ENCODE measurements at regions not wholly inside any gene's neighbourhood (a gene's known extent, or its start where the extent isn't known, plus 50 kb on each side); places are given as distances from the start of the nearest gene placed in this dataset.

DNA sequence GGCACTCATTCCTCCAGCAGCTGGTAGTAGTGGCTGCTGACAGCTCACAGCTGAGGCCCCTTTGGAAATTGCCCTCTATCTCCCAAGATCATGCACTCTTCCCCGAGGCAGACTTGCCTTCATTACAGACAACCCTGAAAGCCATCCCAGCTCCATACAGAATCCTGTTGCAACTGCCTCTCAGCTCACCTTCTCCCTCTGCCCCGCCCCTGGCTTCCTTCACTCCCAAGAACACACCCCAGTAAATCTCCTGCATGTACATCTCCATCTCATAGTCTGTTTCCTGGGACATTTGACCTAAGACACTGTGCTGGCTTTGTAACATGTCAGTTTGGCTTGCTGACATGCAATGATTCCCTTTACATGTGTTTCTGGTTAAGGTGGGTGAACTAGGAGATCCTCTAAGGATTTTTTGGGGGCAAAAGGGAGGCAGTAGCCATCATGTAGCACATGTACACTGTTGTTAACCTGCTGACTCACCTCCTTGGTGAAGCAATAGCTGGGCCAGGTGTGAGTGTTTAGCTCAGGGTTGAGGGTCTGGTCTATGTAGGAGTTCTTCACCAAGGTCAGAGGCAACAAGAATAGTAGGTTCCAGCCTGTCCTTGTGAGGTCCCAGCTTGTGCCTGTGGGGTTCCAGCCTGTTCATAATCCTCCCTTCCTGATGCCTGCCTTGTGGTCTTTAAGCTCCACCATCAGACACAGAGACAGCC is 179.6 kb downstream of the CSNK2A3 start:
- no peak for DNase-seq

DNA sequence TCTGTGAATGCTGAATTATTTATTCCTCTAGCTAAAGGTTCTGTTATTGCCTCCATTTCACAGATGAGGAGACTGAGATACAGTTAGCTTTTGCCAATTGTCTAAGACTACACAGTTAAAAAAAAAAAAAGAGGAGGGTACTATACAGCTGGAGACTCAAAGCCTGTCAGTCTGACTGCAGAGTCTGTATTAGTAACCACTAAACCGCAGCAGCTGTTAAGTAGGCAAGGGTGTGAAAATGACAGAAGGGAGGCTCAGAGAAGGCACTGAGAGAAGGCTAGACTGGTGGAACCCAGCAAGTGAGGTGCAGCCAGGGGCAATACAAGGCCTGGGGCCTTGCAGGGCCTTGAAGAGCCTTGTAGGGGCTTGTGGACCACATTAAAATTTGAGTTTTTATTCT is 181.2 kb downstream of the CSNK2A3 start:
- no peak for DNase-seq

DNA sequence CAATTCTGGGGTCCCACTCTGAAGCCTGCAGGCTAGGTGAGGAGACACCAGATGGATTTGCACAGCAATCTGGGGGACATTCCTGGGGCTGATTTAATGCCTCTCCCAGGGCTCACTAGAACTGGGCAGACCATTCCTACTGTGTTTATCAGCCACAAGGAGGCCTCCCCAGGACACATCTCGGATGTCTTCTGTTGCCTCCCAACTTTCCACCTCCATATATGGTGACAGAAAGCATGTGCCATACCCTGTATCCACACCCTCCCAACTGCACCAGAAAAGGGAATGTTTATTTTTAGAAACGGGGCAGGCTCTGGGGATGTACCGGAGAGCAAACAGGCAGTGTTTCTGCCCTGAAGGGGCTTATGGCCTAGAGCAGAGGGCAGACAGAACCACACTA is 181.8 kb downstream of the CSNK2A3 start:
- no peak for DNase-seq

DNA sequence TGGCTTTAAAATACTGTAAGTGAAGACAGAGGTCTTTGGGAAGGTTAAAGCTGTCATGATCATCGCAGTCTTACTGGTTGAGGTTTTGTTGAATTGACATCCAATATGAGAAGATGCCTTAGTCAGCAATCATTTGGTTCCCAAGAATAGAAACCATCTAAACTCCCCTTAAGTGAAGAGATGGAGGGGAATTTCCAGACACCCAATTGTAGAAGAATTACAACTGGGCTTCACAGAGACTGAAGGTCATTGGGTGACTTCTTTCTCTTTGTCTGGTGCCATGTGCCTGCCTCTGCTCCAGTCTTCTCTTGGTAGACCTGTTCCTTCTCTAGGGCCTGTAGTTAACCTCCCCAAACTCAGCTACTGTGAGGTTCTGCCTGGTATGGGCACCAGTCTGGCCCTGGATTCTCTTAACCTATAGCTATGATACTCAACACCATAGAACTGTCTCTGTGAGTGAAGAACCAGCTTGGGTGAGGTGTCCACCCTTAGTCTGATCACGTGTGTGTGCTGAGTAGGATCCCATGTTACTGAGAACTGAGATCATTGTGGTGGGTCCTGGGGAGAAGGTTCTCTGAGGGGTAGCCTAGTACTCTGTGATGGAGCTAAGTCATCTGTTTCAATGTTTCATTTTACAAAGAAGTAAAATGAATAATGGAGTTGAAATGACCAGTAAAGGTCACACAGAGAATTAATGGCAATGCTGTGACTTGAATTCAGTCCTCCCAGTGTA is 182.5 kb downstream of the CSNK2A3 start:
- no peak for DNase-seq

DNA sequence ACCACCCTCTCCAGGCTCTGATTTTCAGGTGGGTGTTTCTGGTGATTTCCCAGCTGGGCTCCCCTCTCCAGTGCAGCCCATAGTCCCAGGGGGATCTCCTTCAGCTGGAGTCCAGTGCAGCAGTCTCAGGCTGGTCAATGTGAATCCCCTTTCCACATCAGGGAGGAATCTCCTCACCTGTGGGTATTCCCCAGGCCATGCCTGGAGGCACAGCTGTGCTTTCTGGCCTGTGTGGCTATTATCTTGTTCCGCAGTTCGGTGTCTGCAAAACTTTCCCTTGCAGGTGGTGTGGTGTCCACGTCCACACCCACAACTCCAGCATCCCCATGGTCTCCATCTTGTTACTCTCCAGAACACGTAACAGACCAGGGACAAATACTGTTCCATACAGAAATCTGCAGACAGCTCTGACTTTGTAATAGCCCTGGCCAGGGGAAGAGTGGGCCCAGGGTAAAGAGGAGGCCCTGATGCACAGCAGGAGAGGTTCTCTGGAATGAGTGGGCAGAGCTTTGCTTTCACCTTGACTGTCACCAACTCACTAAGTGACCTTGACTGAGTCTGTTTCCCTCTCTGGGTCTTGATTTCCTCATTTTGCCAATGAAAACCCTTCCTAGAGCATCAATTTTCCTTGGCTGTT is 183.2 kb downstream of the CSNK2A3 start:
- no peak for DNase-seq

DNA sequence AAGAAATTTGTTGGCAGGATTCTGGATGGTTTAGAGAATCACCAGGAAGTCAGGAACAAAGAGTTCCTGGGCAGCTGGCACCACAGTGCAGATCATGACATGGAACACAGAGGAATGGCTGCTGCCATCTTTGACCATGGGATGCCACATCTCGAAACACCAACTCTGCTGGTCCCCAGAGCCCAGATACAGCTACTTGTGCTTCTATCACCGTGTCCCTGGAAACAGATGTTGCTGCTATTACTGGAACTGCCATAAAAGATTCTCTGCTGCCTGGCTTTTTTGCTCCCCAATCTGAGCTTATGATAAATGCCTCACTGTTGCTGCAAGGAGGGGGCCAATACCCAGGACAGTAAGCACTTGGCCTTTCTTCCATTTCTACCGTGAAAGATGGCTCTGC is 185.2 kb downstream of the CSNK2A3 start:
- DNase-seq, result no peak

DNA sequence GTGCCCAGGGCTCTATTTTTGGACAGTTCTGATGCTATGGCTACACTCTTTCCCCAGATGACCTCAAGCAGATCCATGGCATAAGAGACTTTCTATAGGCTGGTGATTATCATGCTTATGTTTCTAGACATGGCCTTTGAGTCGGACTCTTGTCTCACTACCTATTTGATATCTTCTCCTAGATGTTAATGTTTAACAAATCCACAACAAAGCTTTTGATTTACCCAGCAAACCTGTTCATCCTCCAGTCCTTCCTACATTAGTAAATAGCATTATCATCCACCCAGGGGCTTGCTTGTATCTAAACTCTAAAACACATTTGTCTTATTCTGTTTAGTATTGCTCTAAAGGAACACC is 188.7 kb downstream of the CSNK2A3 start:
- no peak for DNase-seq

DNA sequence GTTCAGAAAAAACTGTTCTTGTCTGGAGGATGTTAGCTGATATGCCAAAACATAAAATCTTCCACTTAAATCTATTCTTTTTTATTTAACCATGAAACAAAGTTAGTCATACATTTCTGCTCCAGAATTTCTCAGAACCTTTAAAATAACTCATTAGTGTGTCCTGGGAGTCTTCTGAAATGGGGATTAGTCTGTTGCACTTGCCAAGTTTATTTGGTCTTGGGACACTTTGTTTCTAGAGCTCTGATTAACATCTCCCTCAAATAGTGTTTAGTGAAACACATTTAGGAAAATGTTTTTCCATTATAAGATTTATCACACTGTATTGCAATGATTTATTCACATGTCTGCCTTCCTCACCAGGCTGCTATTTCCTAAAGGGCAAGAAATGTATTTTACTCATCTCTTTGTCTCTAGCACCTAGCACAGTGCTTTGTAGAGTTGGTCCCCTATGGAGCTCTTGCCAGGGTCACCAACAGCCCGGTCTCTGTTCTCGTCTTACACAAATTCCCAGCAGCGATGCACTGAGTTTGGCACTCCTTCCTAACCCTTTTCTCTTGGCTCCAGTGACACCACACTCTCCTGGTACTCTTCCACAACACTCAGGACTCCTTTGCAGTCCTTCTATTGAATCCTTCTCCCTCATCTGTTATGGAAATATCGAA is 189.2 kb downstream of the CSNK2A3 start:
- DNase-seq, result no peak

DNA sequence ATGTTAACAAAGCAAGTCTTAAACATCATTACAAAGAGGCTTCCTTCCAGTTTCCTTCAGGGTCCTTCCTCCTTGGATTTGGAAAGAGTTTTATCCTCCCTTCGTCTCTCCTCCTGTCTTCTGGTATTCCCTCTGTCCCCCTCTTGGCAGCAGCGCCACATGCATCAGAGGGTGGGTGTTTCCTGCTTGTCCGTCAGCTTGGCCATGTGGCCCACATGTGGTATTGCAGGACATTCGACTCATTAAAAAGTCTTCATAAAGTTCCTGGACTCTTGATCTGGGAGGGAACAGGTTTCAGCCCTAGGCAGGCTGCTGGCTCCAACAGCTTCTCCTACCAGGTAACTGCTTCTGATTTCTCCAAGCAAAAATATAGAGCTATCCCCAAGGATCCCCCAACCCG is 189.8 kb downstream of the CSNK2A3 start:
- DNase-seq, result no peak

DNA sequence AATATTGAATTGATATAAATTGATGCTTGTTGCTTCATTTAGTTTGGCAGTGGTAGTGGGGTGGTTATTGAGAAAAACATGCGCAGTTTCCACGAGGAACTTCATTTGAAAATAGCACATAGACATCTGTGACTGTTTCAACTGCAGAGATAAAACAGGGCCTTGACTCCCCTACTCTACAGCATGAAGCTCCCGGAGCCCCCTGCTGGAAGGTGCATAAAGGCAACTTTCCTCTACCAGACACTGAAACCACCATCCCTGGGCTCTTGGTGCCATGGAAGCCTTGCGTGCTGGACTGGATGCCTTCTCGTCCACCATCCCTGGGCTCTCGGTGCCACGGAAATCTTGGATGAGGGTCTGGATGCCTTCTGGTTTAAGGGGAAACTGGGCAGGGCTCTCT is 195.9 kb downstream of the CSNK2A3 start:
- no peak for DNase-seq

DNA sequence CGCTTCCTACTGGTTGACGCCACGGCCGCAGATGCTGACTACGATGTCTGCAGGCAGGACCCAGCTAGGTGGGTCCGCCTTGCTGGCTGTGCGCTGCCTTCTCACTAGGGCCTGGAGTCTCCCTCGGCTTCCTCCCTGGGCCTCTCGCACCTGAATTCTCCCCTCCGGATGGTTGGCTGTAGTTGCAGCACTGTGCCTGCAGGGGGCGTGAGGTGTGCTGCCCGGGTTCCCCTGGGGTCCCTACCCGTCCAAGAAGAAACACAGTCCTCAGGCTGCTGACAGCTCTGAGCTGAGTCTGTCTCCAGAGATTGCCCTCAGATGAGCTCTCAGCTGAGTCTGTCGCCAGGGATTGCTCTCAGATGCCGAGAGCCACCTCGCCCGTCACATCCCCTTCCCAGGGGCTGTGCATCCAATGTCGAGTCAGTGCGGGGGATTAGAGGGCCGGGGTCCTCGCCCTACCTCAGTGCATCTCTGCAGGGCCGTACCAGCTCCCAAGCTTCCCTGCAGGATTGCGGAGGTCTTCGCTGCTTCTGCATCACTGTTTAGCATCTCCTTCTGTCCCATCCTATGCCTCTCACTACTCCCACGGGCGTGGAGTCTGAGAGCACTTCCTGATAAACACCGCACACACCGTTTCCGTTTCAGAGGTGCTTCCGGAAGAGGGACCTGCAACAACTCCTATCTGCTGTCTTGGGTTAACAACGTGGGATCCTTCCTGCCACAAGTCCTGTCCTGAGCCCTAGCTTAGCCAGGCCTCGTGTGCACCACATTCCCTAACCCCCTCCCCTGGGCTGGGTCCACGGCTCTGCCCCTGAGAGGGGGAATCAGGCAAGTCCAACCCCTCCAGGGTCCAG is 196.9 kb downstream of the CSNK2A3 start:
- DNase-seq, result no peak

DNA sequence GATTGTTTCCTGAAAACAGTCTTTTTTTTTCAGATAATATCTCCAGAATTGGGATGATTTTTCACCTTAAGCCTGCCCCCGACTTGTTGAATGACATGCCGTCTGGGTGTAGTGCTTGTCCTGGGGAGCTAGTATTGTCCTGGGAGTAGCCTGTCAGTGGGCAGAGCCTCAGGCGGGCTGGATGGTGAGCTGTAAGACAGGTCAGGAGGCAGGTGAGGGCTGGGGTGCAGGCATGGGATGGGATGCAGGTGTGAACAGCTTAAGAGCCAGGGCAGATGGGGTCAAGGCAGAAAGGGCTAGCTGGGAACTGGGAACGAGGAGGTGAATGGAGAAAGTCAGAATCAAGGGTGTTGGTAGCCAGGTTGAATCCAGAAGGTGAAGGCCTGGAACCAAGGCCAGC is 200.2 kb downstream of the CSNK2A3 start:
- DNase-seq, result no peak

DNA sequence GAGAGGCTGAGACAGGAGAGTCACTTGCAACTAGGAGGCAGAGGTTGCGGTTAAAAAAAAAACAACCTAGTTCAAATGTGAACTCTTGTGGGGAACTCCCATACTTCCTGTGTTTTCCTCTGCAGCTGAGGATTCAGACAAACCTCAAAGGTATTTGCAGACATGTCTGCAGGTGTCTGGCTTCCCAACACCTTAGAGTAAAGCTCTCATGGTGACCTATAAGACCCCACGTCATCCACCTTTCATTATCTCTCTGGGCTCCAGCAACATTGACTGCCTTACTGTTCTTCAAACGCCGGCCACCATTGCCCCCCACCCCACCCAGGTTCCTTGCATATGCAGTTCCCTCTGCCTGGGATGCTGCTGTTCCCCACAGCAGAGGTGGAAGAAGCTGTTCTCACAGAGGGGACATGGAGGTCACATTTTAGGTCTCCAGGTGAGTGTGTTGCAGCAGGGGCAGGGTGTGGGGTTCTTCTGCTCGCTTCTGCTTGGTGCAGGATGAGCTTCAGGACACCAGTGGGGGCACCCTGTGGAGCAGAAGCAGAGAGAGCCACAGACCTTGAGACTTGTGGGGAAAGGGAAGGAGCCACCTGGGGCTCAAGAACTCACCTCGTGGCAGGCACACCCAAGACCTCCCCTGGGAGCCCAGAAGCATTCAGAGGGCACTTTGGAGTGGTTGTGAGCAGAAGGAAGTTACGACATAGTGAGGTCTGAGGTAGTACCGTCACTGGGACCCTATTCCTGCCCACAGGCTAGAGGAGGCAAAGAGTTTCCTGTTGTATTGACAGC is 203.2 kb downstream of the CSNK2A3 start:
- no peak for DNase-seq

DNA sequence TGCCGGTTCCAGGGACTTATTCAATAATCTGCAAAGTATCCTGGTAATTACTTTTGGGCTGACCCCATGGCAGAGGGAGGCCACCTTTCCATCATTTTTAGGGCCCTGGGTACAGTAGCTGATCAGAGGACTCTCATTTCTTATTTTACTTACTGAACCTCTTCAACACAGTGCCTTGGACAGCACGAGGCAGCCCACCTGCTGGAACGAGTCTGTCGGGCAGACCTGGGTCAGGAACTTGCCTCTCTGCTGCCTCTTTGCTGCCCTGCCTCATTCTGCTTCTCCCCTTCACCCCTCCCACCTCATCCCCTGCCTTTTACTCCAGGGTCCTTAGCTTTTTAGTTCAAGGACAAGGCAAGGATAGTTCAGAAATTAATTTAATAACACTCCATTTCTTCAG is 204.5 kb downstream of the CSNK2A3 start:
- DNase-seq, result no peak

DNA sequence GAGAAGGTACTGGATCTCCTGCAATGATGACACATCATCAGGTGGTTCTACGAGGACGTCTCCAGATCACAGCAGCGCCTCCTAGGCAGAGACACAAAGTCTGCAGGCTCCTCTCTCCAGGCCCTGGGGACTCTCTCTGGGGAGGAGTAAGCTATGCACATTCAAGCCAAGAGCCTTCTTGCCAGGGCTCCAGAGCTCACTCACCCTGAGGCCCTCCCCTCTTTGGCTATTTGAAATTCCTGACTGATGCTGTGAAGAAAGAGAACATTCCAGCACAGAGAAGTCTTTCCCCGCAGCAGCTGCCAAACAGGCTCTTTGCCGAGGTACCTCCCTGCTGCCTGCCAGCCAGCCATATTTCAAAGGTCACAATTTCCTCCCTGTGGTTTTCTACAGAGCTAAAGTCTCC is 204.9 kb downstream of the CSNK2A3 start:
- no peak for DNase-seq

DNA sequence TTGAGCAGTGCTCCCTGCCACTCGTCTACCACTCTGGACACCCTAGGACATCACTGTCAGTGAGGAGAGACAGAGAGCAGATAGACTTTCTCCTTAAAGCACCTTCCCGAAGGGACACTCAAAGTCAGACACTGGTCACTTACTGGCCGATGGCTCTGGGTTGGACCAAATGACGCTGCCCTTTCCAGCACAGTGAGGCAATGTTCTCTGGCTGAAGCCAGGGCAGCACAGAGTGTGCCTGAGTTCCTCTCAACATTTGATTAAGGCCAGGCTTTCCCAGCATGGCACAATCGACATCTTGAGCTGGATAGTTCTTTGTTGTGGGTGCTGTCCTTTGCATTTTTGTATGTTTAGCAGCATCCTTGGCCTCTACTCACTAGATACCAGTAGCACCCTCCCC is 206.2 kb downstream of the CSNK2A3 start:
- no peak for DNase-seq

DNA sequence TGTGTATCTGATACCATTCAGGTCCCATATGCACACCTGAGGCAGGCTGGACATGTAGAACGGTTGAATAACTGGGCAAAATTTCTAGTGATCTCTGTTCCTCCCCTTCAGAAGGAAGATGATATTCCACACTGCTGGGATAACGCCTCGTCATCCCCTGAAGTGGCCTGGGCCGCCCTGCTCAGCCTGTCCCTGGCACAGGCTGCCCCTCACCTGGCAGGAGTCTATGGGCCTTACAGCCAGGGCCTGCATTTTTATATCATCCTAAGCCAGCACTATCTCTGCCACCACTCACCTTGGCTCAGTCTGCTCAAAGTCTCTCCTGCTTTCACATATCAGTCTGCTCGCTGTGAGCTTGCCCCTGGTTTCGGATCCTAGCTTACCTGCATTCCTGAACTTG is 209.2 kb downstream of the CSNK2A3 start:
- DNase-seq, result no peak

DNA sequence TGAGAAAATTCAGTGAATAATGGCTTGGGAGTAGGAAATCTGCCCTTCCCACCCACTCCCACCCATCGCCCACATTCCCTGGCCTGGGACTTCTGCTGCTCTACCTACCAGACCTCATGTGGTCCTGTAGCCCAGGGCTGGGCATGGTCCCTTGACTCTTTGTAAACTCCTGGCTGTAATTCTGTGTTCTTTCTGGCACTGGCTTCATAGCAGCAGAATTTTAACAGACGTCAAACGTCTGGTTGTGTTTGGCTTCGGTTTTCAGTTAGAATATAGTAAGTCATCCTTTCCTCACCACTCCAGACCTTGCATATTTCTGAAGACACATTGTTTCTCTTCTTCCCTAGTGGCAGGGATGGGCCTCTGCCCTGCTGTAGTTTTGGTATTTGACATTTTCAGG is 210.6 kb downstream of the CSNK2A3 start:
- DNase-seq, result no peak

DNA sequence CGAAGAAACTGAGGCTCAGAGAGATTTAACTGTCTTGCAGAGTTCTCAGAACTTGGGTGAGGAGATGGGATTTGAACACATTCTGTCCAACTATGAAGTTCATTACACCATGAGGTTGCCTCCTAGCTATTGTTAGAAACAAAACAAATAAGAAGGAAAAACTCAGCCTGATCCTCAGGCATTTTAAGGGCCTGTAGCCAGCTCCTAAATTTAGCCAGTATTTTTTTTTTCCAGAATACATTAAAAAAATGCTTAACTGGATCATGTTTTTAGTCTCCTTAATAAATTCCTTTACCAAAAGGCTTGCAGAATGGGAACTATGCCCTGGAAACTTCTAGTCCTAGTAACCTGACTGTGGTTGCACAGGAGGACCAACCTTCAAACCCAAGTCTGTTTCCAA is 212.0 kb downstream of the CSNK2A3 start:
- no peak for DNase-seq

DNA sequence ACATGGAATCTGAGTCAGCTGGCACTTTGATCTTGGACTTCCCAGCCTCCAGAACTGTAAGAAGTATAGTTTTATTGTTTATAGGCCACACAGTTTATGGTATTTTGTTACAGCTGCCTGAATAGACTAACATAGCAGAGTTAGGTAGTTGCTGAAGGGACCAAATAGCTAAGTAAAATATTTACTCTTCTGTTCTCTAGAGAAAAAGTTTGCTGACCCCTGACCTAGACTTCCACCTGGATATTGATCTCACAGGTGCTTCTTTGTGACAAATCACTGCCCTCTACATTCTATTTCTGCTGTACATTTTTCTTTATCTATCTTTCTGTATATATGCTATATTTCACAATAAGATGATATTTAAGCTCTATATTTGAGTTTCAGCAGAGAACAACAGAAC is 212.5 kb downstream of the CSNK2A3 start:
- DNase-seq, result no peak

DNA sequence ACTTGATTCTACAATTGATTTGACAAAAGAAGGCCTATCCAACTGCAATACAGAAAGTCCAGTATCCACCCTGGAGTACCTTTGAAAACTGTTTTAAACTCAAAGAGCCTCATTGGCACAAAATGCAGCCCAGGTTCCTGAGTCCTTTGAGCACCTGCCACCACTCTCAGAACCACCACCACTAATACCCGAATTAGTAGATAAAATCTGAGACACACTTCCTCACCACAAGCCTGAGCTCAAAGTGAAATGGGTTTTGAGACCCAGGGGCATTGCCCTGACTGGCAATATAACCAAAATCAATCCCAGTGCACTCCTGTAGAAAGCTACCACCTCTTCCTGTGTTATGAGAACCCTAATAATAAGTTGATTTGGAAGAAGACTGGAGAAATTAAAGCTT is 215.7 kb downstream of the CSNK2A3 start:
- no peak for DNase-seq
